Peyer's patch (tissue), 4 donors: ENCODE measurements at regions not wholly inside any gene's neighbourhood (a gene's known extent, or its start where the extent isn't known, plus 50 kb on each side); places are given as distances from the start of the nearest gene placed in this dataset.

ENCODE experiments used
- POLR2A ChIP-seq, 2 donors: fragments of 450-650 bp; IDR thresholded peaks; one replicate each; pipeline ENCODE4 v1.5.1; 2017; ENCODE audit warnings: antibody characterized with exemption in 2 of 2, mild to moderate bottlenecking in 2 of 2, moderate library complexity in 2 of 2
- TF ChIP-seq, protein P1 (sequence below), 6 experiments: fragments of 450-650 bp in 4 of 6; fragments of 200-600 bp in 2 of 6; sonication (generic) in 1 of 6; IDR thresholded peaks; one replicate each; pipeline ENCODE4 v1.5.1; 2017 to 2019; ENCODE audit warnings: antibody characterized with exemption in 6 of 6, mild to moderate bottlenecking in 3 of 6, moderate library complexity in 1 of 6

DNA sequence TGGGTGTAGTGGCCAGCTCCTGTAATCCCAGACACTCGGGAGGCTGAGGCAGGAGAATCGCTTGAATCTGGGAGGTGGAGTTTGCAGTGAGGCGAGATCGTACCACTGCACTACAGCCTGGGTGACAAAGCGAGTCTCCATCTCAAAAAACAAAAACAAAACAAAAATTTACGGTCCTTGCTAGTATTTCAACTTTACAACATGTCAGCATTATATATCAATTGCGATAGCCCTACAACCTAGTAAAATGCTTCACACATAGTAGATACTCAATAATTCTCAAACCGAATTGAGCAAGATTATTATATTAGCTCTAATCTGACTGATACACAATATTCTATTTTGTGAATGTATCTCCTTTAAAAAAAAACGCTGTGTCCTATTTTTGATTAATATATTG, 1411.0 kb upstream of the WWC1 start:
- TF ChIP-seq, protein P1, sequence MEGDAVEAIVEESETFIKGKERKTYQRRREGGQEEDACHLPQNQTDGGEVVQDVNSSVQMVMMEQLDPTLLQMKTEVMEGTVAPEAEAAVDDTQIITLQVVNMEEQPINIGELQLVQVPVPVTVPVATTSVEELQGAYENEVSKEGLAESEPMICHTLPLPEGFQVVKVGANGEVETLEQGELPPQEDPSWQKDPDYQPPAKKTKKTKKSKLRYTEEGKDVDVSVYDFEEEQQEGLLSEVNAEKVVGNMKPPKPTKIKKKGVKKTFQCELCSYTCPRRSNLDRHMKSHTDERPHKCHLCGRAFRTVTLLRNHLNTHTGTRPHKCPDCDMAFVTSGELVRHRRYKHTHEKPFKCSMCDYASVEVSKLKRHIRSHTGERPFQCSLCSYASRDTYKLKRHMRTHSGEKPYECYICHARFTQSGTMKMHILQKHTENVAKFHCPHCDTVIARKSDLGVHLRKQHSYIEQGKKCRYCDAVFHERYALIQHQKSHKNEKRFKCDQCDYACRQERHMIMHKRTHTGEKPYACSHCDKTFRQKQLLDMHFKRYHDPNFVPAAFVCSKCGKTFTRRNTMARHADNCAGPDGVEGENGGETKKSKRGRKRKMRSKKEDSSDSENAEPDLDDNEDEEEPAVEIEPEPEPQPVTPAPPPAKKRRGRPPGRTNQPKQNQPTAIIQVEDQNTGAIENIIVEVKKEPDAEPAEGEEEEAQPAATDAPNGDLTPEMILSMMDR (IDR thresholded peaks at IDR 0.05) = no peak
- TF ChIP-seq POLR2A (IDR thresholded peaks at IDR 0.05) = no peak
